ENCODE measurements at regions not wholly inside any gene's neighbourhood (a gene's known extent, or its start where the extent isn't known, plus 50 kb on each side); places are given as distances from the start of the nearest gene placed in this dataset.

- DNase-seq (ENCODE audit: low read depth), result peak; percentile 90
Measured at GRCh38 chr14:100438678-100439592, 115.8 kb downstream of the SLC25A47 start.

GRCh38 chr14:100439781-100440180 is 116.6 kb downstream of the SLC25A47 start:
- DNase-seq (ENCODE audit: low read depth), result peak; percentile 63

GRCh38 chr14:100440207-100440631 is 117.1 kb downstream of the SLC25A47 start:
- DNase-seq (ENCODE audit: low read depth), result peak; percentile 83

GRCh38 chr14:100440758-100441203 is 117.6 kb downstream of the SLC25A47 start:
- no peak for DNase-seq (ENCODE audit: low read depth)

GRCh38 chr14:100441271-100441947 is 118.3 kb downstream of the SLC25A47 start:
- DNase-seq (ENCODE audit: low read depth), result no peak

- DNase-seq (ENCODE audit: low read depth), result no peak
Measured at GRCh38 chr14:100442036-100442435, 118.9 kb downstream of the SLC25A47 start.

- no peak for DNase-seq (ENCODE audit: low read depth)
Measured at GRCh38 chr14:100442498-100443490, 119.7 kb downstream of the SLC25A47 start.

- DNase-seq (ENCODE audit: low read depth), result no peak
Measured at GRCh38 chr14:100443603-100444002, 120.5 kb downstream of the SLC25A47 start.

GRCh38 chr14:100445436-100446088 is 122.4 kb downstream of the SLC25A47 start:
- DNase-seq (ENCODE audit: low read depth), result no peak

GRCh38 chr14:100446572-100446971 is 123.4 kb downstream of the SLC25A47 start:
- no peak for DNase-seq (ENCODE audit: low read depth)

GRCh38 chr14:100448376-100448775 is 125.2 kb downstream of the SLC25A47 start:
- DNase-seq (ENCODE audit: low read depth), result no peak

GRCh38 chr14:100449225-100449987 is 126.3 kb downstream of the SLC25A47 start:
- DNase-seq (ENCODE audit: low read depth), result no peak

GRCh38 chr14:100450049-100450448 is 126.9 kb downstream of the SLC25A47 start:
- no peak for DNase-seq (ENCODE audit: low read depth)

- no peak for DNase-seq (ENCODE audit: low read depth)
Measured at GRCh38 chr14:100450736-100451135, 127.6 kb downstream of the SLC25A47 start.

- no peak for DNase-seq (ENCODE audit: low read depth)
Measured at GRCh38 chr14:100451264-100451663, 128.1 kb downstream of the SLC25A47 start.

GRCh38 chr14:100453930-100454329 is 130.8 kb downstream of the SLC25A47 start:
- DNase-seq (ENCODE audit: low read depth), result no peak

GRCh38 chr14:100454437-100454836 is 131.3 kb downstream of the SLC25A47 start:
- no peak for DNase-seq (ENCODE audit: low read depth)

GRCh38 chr14:100463937-100464336 is 123.3 kb downstream of the BEGAIN start:
- no peak for DNase-seq (ENCODE audit: low read depth)

GRCh38 chr14:100466111-100466856 is 120.9 kb downstream of the BEGAIN start:
- DNase-seq (ENCODE audit: low read depth), result no peak
